GM21825 (cell line): ENCODE measurements at regions not wholly inside any gene's neighbourhood (a gene's known extent, or its start where the extent isn't known, plus 50 kb on each side); places are given as distances from the start of the nearest gene placed in this dataset.

Experiments
- ATAC-seq: cut with Tn5 transposase; IDR thresholded peaks from one replicate; pipeline ENCODE4 v1.9.1; 2021; ENCODE audit warnings: mild to moderate bottlenecking, moderate library complexity; ENCODE audit not compliant: unreplicated experiment

GRCh38 chr13:99053636-99054233, 75.9 kb upstream of the DOCK9 start:
- ATAC-seq = no peak

DNA sequence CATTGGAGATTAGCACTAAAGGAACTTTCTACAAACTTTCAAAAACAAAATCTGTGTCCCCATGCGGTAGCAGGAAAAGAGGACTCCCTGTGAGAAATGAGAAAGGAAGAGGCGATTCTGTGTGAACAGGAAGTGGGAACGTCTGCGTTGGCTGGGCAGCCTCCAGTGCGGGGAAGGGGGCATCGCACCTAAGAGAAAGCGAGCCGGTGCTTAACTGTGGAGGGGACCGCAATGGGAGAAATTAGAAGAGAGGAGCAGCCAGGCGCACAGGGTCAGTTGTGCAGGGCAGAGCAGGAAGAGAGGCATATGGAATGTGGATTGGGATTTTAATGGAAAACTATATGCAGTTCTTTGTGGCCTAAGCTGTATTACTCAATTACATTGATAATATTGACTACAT, 77.4 kb upstream of the DOCK9 start:
- ATAC-seq = no peak

DNA sequence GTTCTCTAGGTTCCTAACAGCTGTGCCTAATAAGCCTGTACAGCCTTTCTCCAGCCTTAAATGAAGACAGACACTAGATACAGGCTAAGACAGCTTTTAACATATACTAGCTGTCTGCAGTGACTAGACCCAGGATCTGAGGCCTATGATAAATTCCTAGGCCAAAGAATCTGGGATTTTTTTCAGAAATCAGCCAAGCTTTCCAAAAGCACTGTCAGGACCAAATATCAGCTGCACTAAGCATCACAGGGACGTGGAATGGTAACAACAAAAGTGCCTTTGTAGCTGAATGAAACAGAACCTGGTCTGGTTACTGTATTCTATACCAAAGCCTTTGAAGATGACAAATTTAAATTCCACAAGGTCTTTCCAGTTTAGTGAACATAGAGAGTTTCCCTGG, 77.9 kb upstream of the DOCK9 start:
- ATAC-seq = no peak

- no peak for ATAC-seq
These were observed 78.6 kb upstream of the DOCK9 start for GRCh38 chr13:99056381-99057014.

- ATAC-seq = no peak
These were observed 79.6 kb upstream of the DOCK9 start for GRCh38 chr13:99057310-99057975.

- no peak for ATAC-seq
These were observed 80.9 kb upstream of the DOCK9 start for GRCh38 chr13:99058527-99059495.

DNA sequence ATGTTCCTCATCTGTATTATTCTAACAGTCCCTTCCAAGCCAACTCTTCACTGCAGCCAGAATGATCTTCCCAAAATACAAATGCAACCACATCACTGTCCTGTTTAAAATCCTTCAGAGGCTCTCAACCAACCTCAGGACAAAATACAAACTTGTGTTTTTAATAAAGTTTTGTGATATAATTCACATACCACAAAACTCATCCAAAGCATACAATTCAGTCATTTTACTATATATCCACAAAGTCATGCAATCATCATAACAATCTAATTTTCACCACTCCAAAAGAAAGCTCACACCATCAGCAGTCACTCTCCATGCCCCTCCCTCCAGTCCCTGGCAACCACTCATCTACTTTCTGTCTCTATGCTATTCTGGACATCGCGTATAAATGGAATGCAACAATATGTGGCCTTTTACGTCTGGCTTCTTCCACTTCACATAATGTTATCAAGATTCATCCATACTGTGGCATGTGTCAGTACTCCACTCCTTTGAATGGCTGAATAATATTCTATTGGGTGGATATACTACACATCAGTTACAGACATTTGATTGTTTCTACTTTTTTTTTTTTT, 81.7 kb upstream of the DOCK9 start:
- ATAC-seq = no peak

- no peak for ATAC-seq
These were observed 83.5 kb upstream of the DOCK9 start for GRCh38 chr13:99061411-99061810.

DNA sequence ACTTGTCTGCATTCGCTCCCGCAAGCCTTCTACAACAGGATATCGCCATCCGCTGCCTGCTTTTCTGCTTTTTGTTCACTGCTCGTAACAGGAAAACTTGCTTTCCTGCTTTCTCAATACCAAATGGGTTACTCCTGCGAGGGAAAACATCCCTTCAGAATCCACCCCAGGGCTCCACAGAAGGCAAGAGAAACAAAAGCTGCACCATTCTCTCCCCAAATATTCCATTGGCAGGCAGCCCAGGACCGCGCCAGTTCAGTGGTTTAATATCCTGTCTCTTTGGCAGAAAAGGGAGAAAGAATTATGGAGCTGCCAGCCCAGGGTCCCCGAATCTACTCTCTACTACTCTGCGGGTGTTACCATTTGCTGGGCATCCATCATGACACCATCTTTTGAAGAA, 84.7 kb upstream of the DOCK9 start:
- ATAC-seq = no peak

- ATAC-seq = no peak
These were observed 85.3 kb upstream of the DOCK9 start for GRCh38 chr13:99063178-99063577.

DNA sequence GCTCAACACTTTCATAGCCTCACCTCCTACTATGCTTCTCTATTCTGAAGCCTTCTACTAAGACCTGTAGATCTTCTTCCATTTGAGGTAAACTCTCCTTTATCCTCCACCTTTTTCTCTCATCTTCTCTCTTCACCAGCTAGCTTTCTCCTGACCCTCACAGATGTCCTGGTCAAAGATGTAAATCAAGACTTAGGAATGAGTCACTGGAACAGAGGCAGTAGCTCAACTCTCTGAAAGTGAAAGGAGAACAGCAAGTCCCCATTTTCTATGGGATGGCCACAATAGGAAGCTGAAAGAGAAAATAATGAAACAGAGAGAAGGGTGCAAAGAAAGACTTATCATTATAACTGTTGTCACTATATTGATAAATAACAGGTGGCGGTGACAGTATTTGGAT, 86.1 kb upstream of the DOCK9 start:
- ATAC-seq = peak; percentile 64

- no peak for ATAC-seq
These were observed 86.9 kb upstream of the DOCK9 start for GRCh38 chr13:99064624-99065234.

DNA sequence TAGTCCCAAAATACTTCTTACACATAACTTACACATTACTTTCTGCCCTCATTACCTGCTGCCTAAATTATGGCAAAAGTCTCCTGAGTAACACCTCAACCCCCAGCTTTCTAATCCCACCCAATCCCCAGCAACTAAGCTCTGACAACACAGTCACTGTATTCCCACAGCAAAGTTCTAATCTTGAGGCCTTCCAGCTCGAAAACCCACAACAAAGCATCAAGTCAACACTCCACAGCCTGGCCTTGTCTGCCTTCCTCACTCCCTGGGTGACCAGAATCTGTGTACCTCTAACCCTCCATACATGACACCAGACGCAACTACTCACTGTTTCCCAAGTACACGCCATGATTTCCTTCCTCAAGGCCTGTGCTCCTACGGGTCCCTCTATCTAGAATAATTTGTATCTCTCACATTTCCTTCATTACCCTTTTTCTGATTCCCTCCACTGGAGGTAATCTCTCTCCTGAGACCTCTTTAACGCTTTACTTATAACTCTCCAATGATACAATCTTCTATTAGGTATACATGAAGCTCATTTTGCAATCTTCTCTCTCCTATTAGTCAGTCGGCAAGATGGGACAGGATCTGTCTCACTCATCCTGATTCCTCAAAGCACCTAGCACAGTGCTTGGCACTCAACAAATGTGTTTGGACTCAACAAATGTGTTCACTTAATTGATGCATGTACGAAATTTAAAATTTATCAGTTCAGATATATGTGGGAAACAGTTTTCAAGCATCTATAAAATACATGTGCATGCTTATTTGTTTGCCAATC, 87.6 kb upstream of the DOCK9 start:
- no peak for ATAC-seq

DNA sequence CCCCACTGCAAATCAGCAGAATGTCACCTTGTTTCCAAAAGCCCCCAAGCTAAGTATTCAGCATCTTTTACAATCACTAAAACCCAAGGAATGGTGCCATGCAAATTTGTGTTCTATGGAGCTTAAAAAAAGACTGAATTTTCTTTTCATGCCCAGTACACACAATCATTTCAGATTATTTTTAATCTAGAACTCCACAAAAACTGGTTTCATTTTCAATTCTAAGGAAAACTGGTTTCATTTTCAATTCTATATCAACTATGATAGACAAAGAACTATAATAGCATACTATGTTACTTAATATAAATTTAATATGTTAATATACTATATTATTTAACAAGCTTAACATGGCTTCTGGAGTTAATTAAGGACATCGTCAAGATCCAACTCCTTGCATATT, 88.4 kb upstream of the DOCK9 start:
- ATAC-seq = no peak

GRCh38 chr13:99067159-99067985, 89.5 kb upstream of the DOCK9 start:
- no peak for ATAC-seq

DNA sequence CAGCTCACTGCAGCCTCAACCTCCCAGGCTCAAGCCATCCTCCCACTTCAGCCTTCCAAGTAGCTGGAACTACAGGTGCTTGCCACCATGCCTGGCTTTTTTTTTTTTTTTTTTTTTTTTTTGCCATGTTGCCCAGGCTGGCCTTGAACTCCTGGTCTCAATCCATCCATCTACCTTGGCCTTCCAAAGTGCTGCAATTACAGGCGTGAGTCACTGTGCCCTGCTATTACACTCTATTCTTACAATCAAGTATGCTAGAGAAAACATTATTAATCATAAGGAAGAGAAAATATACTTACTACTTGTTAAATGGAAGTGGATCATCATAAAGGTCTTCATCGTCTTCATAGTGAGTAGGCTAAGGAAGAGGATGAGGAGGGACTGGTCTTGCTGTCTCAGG, 93.3 kb upstream of the DOCK9 start:
- ATAC-seq = no peak

DNA sequence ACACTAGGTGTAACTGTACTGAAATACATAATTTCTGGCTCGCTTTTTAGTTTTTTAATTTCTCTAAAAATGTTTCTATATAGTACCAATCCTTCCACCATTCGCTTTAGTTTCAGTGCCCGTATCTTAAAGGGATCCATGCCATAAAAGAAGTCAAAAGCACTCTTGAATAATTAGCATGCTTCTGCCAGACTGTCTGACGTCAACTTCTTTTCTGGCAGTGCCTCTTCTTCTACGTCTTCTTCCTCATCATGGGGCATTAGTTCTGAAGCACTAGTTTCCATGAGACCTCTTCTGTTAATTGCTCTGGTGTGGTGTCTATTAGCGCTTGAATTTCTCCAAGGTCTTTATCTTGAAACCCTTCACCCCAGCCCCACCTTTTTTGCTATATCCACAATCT, 93.8 kb upstream of the DOCK9 start:
- ATAC-seq = no peak

DNA sequence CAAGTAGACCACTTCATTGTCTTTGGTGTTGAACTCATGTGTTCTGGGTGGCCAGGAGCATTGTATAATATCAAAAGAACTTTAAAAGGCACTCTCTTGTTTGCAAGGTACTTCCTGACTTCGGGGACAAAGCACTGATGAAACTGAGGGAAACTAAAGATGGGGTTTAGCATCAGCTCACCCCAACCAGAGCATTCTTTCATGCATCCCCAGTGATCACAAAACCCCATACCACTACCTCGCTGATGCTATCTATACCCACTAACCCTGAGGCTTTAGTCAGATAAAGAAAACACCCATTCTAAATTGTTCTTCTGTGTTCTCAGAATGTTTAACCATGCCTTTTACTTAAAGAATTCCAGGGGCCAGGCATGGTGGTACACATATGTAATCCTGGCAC, 94.5 kb upstream of the DOCK9 start:
- ATAC-seq = no peak

DNA sequence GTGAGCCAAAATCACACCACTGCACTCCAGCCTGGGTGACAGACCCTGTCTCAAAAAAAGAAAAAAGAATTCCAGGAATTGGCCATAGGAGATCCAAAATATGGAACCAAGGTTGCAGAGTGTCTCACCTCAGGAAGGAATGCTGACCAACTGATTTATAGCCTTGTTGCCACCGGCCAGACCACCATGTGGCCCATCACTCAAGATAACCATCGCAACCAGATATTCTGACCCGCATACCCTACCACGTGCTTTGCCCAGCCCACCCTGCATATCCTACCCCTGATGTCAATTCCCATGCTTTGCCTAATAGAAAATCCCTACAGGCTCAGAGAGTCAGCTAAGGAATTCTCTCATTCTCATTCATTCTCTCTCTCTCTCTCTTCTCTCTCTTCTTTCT, 95.1 kb upstream of the DOCK9 start:
- no peak for ATAC-seq
